ENCODE measurements at regions not wholly inside any gene's neighbourhood (a gene's known extent, or its start where the extent isn't known, plus 50 kb on each side); places are given as distances from the start of the nearest gene placed in this dataset.

- WGBS: 62% methylated on average over 3 of the region's 3 CpGs
- DNase-seq (ENCODE audit: low spot score): no peak
- TF ChIP-seq POLR2AphosphoS5 (IDR thresholded peaks at IDR 0.05) (no peak), POLR2A (IDR thresholded peaks at IDR 0.05) (no peak), CTCF (IDR thresholded peaks at IDR 0.05) (no peak)
- Histone ChIP-seq H3K4me3 (no peak overlapping the region), H3K27ac (no peak overlapping the region), H3K9me3 (no peaks in the 10 kb centered on the region), H3K27me3 (replicated peaks; ENCODE audit: insufficient read depth) (no peaks in the 10 kb centered on the region), H3K4me1 (replicated peaks) (no peaks in the 10 kb centered on the region), H3K36me3 (no peaks in the 10 kb centered on the region)
- intact Hi-C loops (cut with DNase I): no loop called here
Measured at GRCh38 chr7:109635374-109635773, 1065.7 kb downstream of the DNAJB9 start.

GRCh38 chr7:109637428-109637990, 1067.8 kb downstream of the DNAJB9 start:
- H3K27me3 ChIP-seq (replicated peaks; ENCODE audit: insufficient read depth): no peaks in the 10 kb centered on the region
- H3K9me3 ChIP-seq: no peaks in the 10 kb centered on the region
- no peak overlapping the region for H3K27ac ChIP-seq
- H3K36me3 ChIP-seq: no peaks in the 10 kb centered on the region
- H3K4me3 ChIP-seq: no peak overlapping the region
- intact Hi-C loops (cut with DNase I): no loop called here
- TF ChIP-seq CTCF (IDR thresholded peaks at IDR 0.05): no peak
- TF ChIP-seq POLR2AphosphoS5 (IDR thresholded peaks at IDR 0.05): no peak
- 77% methylated on average over 4 of the region's 4 CpGs for WGBS
- H3K4me1 ChIP-seq (replicated peaks): no peaks in the 10 kb centered on the region
- no peak for DNase-seq (ENCODE audit: low spot score)

GRCh38 chr7:109638321-109638720, 1068.6 kb downstream of the DNAJB9 start:
- intact Hi-C loops (cut with DNase I): no loop called here
- DNase-seq (ENCODE audit: low spot score): no peak
- H3K27me3 ChIP-seq (replicated peaks; ENCODE audit: insufficient read depth): no peaks in the 10 kb centered on the region
- no peaks in the 10 kb centered on the region for H3K9me3 ChIP-seq
- no peak overlapping the region for H3K4me3 ChIP-seq
- H3K4me1 ChIP-seq (replicated peaks): no peaks in the 10 kb centered on the region
- no peak for TF ChIP-seq POLR2AphosphoS5 (IDR thresholded peaks at IDR 0.05)
- TF ChIP-seq CTCF (IDR thresholded peaks at IDR 0.05): no peak
- no peak for TF ChIP-seq POLR2A (IDR thresholded peaks at IDR 0.05)
- H3K36me3 ChIP-seq: no peaks in the 10 kb centered on the region
- H3K27ac ChIP-seq: no peak overlapping the region
- 93% methylated on average over 2 of the region's 2 CpGs for WGBS

GRCh38 chr7:109639561-109639960, 1069.9 kb downstream of the DNAJB9 start:
- intact Hi-C loops (cut with DNase I): no loop called here
- Histone ChIP-seq H3K4me3 (no peak overlapping the region), H3K36me3 (no peaks in the 10 kb centered on the region), H3K9me3 (no peaks in the 10 kb centered on the region), H3K27me3 (replicated peaks; ENCODE audit: insufficient read depth) (no peaks in the 10 kb centered on the region), H3K27ac (no peak overlapping the region), H3K4me1 (replicated peaks) (no peaks in the 10 kb centered on the region)
- TF ChIP-seq POLR2AphosphoS5 (IDR thresholded peaks at IDR 0.05): no peak
- TF ChIP-seq CTCF (IDR thresholded peaks at IDR 0.05): no peak
- TF ChIP-seq POLR2A (IDR thresholded peaks at IDR 0.05): no peak
- no peak for DNase-seq (ENCODE audit: low spot score)

- no peak overlapping the region for H3K4me3 ChIP-seq
- no peak overlapping the region for H3K27ac ChIP-seq
- no peak for DNase-seq (ENCODE audit: low spot score)
- H3K36me3 ChIP-seq: no peaks in the 10 kb centered on the region
- no peak for TF ChIP-seq CTCF (IDR thresholded peaks at IDR 0.05)
- no peak for TF ChIP-seq POLR2A (IDR thresholded peaks at IDR 0.05)
- TF ChIP-seq POLR2AphosphoS5 (IDR thresholded peaks at IDR 0.05): no peak
- no peaks in the 10 kb centered on the region for H3K27me3 ChIP-seq (replicated peaks; ENCODE audit: insufficient read depth)
- H3K9me3 ChIP-seq: no peaks in the 10 kb centered on the region
- intact Hi-C loops (cut with DNase I): no loop called here
- 71% methylated on average over 7 of the region's 7 CpGs for WGBS
- no peaks in the 10 kb centered on the region for H3K4me1 ChIP-seq (replicated peaks)
Measured at GRCh38 chr7:109641445-109641844, 1071.8 kb downstream of the DNAJB9 start.
